HCT116 (cell line): ENCODE measurements at regions not wholly inside any gene's neighbourhood (a gene's known extent, or its start where the extent isn't known, plus 50 kb on each side); places are given as distances from the start of the nearest gene placed in this dataset.

Experiments used
- ATAC-seq: fragments of 200-7000 bp; cut with Tn5 transposase; 2 replicates; pipeline ENCODE4 v1.9.1; 2020; ENCODE audit warnings: mild to moderate bottlenecking, moderate library complexity
- BruUV-seq: library from RNA; stranded (reverse); fragments of 400-500 nt; replicated peaks from 2 replicates; lab custom pipeline; 2021; lab: Mats Ljungman, UMichigan
- CTCF ChIA-PET: fragments of 300-600 bp; sonication (Branson Sonifier 250); formaldehyde crosslinking; loops from one replicate; lab custom pipeline; 2021; ENCODE audit warnings: antibody characterized with exemption; lab: Charles Lee
- POLR2A ChIA-PET: fragments of 300-600, 350-600 bp; sonication (Branson Sonifier 250); formaldehyde crosslinking; loops from one replicate; lab custom pipeline; 2021; ENCODE audit warnings: antibody characterized with exemption; lab: Charles Lee
- RAD21 ChIA-PET, 2 experiments: fragments of 300-600 bp; sonication (Branson Sonifier 250); formaldehyde crosslinking; loops; one replicate each; lab custom pipeline; 2023; ENCODE audit warnings: low total read pairs in 2 of 2; ENCODE audit not compliant: uncharacterized antibody in 2 of 2, unreplicated experiment in 2 of 2, low non-redundant PET in 1 of 2; lab: Charles Lee
- DNase-seq: peaks from one replicate; pipeline ENCODE4 v3.0.0-alpha.2; 2010; ENCODE audit warnings: low read depth, low spot score
- H2AFZ ChIP-seq: fragments of 200-600 bp; shearing (Covaris generic), sonication (generic); 2 replicates; pipeline ENCODE4 v1.6.1; 2017; ENCODE audit warnings: low read depth, mixed run types, mixed read lengths, antibody characterized with exemption, low read length; ENCODE audit not compliant: poor library complexity, severe bottlenecking
- H3K27ac ChIP-seq: 2 replicates; pipeline ENCODE4 v1.5.1; 2012; ENCODE audit warnings: low read depth, low read length
- H3K27me3 ChIP-seq: fragments of 200-600 bp; sonication (generic); 2 replicates; pipeline ENCODE4 v1.6.1; 2016; ENCODE audit warnings: mixed run types, low read length, mixed read lengths; ENCODE audit not compliant: insufficient read depth
- H3K36me3 ChIP-seq, 2 experiments: fragments of 200-500 bp in 1 of 2; fragments of 200-600 bp in 1 of 2; sonication (Bioruptor generic) in 1 of 2; sonication (generic) in 1 of 2; 2 replicates each; pipeline versions ENCODE4 v1.5.1 to v1.6.1; 2014 to 2016; ENCODE audit warnings: low read length in 2 of 2, inconsistent platforms in 1 of 2, mixed read lengths in 1 of 2, mixed run types in 1 of 2; ENCODE audit not compliant: insufficient read depth in 2 of 2, control insufficient read depth in 1 of 2
- H3K4me1 ChIP-seq, 2 experiments: fragments of 200-600 bp in 1 of 2; sonication (generic) in 1 of 2; 2 replicates each; pipeline versions ENCODE4 v1.5.1 to v1.6.1; 2012 to 2017; ENCODE audit warnings: low read length in 2 of 2, inconsistent platforms in 1 of 2, mild to moderate bottlenecking in 1 of 2, mixed read lengths in 1 of 2, mixed run types in 1 of 2, moderate library complexity in 1 of 2; ENCODE audit not compliant: insufficient read depth in 2 of 2, control insufficient read depth in 1 of 2
- H3K4me2 ChIP-seq: fragments of 200-600 bp; sonication (generic); 2 replicates; pipeline ENCODE4 v1.6.1; 2017; ENCODE audit warnings: mixed run types, low read length, mixed read lengths
- H3K4me3 ChIP-seq, 2 experiments: fragments of 200-600 bp in 1 of 2; sonication (generic) in 1 of 2; replicated peaks in 1 of 2; 2 replicates each; pipeline ENCODE4 v1.5.1; 2011 to 2016; ENCODE audit warnings: low read length in 2 of 2, control low read depth in 1 of 2, low read depth in 1 of 2, mild to moderate bottlenecking in 1 of 2, mixed read lengths in 1 of 2, mixed run types in 1 of 2
- H3K79me2 ChIP-seq: fragments of 200-600 bp; sonication (generic); 2 replicates; pipeline ENCODE4 v1.6.1; 2017; ENCODE audit warnings: mild to moderate bottlenecking, mixed run types, low read length, moderate library complexity, mixed read lengths; ENCODE audit not compliant: insufficient read depth
- H3K9ac ChIP-seq: fragments of 200-600 bp; sonication (generic); 2 replicates; pipeline ENCODE4 v1.6.1; 2016; ENCODE audit warnings: low read length, mixed read lengths
- H3K9me2 ChIP-seq: fragments of 200-600 bp; sonication (generic), shearing (Covaris generic); 2 replicates; pipeline ENCODE4 v1.6.1; 2017; ENCODE audit warnings: mixed run types, mild to moderate bottlenecking, moderate library complexity; ENCODE audit not compliant: insufficient read depth
- H3K9me3 ChIP-seq, 2 experiments: fragments of 200-500 bp in 1 of 2; fragments of 200-600 bp in 1 of 2; sonication (Bioruptor generic) in 1 of 2; sonication (generic) in 1 of 2; 2 replicates each; pipeline ENCODE4 v1.6.1; 2014 to 2017; ENCODE audit warnings: low read length in 2 of 2, mixed read lengths in 2 of 2, inconsistent platforms in 1 of 2, low read depth in 1 of 2, mild to moderate bottlenecking in 1 of 2, mixed run types in 1 of 2, moderate library complexity in 1 of 2; ENCODE audit not compliant: control insufficient read depth in 1 of 2, insufficient read depth in 1 of 2
- H4K20me1 ChIP-seq: fragments of 200-600 bp; sonication (generic), shearing (Covaris generic); 2 replicates; pipeline ENCODE4 v1.6.1; 2017; ENCODE audit warnings: mixed run types, mild to moderate bottlenecking, moderate library complexity; ENCODE audit not compliant: insufficient read depth
- CEBPB ChIP-seq: IDR thresholded peaks from 2 replicates; pipeline ENCODE4 v1.6.1; 2012; ENCODE audit warnings: low read depth
- EGR1 ChIP-seq: IDR thresholded peaks from 2 replicates; pipeline ENCODE4 v1.6.1; 2012; ENCODE audit warnings: low read depth
- EZH2 ChIP-seq: fragments of 200-600 bp; sonication (generic); IDR thresholded peaks from 2 replicates; pipeline ENCODE4 v1.6.1; 2017; ENCODE audit warnings: antibody characterized with exemption, mixed run types
- EZH2phosphoT487 ChIP-seq: fragments of 200-600 bp; IDR thresholded peaks from 2 replicates; pipeline ENCODE4 v1.6.1; 2018; ENCODE audit warnings: antibody characterized with exemption, borderline replicate concordance
- FOSL1 ChIP-seq: IDR thresholded peaks from 2 replicates; pipeline ENCODE4 v1.6.1; 2012; ENCODE audit warnings: low read depth
- JUND ChIP-seq: IDR thresholded peaks from 2 replicates; pipeline ENCODE4 v1.6.1; 2012
- MAX ChIP-seq: IDR thresholded peaks from 2 replicates; pipeline ENCODE4 v1.6.1; 2012
- POLR2A ChIP-seq: IDR thresholded peaks from 2 replicates; pipeline ENCODE4 v1.7.0; 2011; ENCODE audit warnings: borderline replicate concordance; ENCODE audit not compliant: insufficient read depth, insufficient read length; ENCODE audit errors: extremely low read depth
- RAD21 ChIP-seq: IDR thresholded peaks from 2 replicates; pipeline ENCODE4 v1.6.1; 2012; ENCODE audit warnings: low read depth, mild to moderate bottlenecking
- SIN3A ChIP-seq: IDR thresholded peaks from 2 replicates; pipeline ENCODE4 v1.6.1; 2012; ENCODE audit warnings: low read depth
- SP1 ChIP-seq: IDR thresholded peaks from 2 replicates; pipeline ENCODE4 v1.6.1; 2012; ENCODE audit warnings: low read depth
- SRF ChIP-seq: IDR thresholded peaks from 2 replicates; pipeline ENCODE4 v1.6.1; 2012; ENCODE audit warnings: low read depth
- TCF7L2 ChIP-seq: IDR thresholded peaks from 2 replicates; pipeline ENCODE4 v1.7.0; 2011; ENCODE audit warnings: borderline replicate concordance, inconsistent platforms; ENCODE audit not compliant: insufficient read depth, insufficient read length; ENCODE audit errors: extremely low read depth
- YY1 ChIP-seq: IDR thresholded peaks from 2 replicates; pipeline ENCODE4 v1.6.1; 2011; ENCODE audit warnings: low read length, low read depth, moderate library complexity, mild to moderate bottlenecking; ENCODE audit not compliant: insufficient replicate concordance; ENCODE audit errors: extremely low read depth
- ZFX ChIP-seq: fragments of 450-650 bp; IDR thresholded peaks from 2 replicates; pipeline ENCODE4 v1.6.1; 2017
- intact Hi-C: fragments of 100-400 bp; cut with micrococcal nuclease; formaldehyde crosslinking; loops from 2 replicates; pipeline ENCODE4 v1.10.0; 2022
- TF ChIP-seq, protein P1 (sequence below): IDR thresholded peaks from 2 replicates; pipeline ENCODE4 v1.6.1; 2012; ENCODE audit warnings: low read depth
- TF ChIP-seq, protein P2 (sequence below): IDR thresholded peaks from 2 replicates; pipeline ENCODE4 v1.6.1; 2012

GRCh38 chr20:24148372-24148771, 159.8 kb upstream of the GGTLC1 start:
- H3K9me3 ChIP-seq = peaks cover 0 to 4% of the 10 kb centered on the region in 2 experiments; a peak in 1 of 4 replicates
- intact Hi-C loops = no loop called here
- H3K4me2 ChIP-seq = no peak overlapping the region
- no peak overlapping the region for H2AFZ ChIP-seq
- H3K79me2 ChIP-seq = no peaks in the 10 kb centered on the region
- ChIA-PET POLR2A (no interaction called here), CTCF (no interaction called here), RAD21 (no interaction called here)
- H4K20me1 ChIP-seq = no peaks in the 10 kb centered on the region
- H3K4me3 ChIP-seq = no peak overlapping the region
- H3K36me3 ChIP-seq = no peaks in the 10 kb centered on the region
- H3K27ac ChIP-seq = no peak overlapping the region
- no peaks in the 10 kb centered on the region for H3K9me2 ChIP-seq
- ATAC-seq (no peak), DNase-seq (no peak)
- H3K4me1 ChIP-seq = no peaks in the 10 kb centered on the region
- H3K27me3 ChIP-seq = no peaks in the 10 kb centered on the region
- no TSS peak for BruUV-seq
- TF ChIP-seq EGR1 (no peak), TCF7L2 (no peak), MAX (no peak), EZH2phosphoT487 (no peak), YY1 (no peak), ZFX (no peak), POLR2A (no peak), SIN3A (no peak), FOSL1 (no peak), RAD21 (no peak), SP1 (no peak)
- TF ChIP-seq, all 23 proteins: peak for 0
- H3K9ac ChIP-seq = no peak overlapping the region

DNA sequence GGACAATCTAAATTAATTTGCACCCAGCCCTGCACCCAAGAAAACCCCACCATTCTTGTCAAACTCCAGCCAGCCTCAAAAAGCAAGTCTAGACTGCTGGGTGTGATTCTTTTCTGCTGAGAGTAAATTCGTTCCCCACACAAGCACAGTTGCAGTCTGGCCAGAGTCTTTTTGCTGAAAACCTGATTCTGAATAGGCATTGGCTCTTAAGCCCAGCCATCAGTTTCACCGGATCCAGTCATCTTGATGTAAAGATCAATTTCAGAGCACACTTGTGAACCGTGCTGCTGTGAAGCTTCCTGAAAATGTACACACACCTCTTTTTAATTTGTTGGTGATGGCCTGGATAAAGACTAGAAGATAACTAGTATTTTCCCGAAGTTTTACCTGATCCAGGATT, 159.4 kb upstream of the GGTLC1 start:
- H3K9me2 ChIP-seq = no peaks in the 10 kb centered on the region
- POLR2A ChIA-PET = no interaction called here
- no peak overlapping the region for H3K9ac ChIP-seq
- H3K4me1 ChIP-seq = no peaks in the 10 kb centered on the region
- DNase-seq = no peak
- H3K9me3 ChIP-seq = peaks cover 0 to 4% of the 10 kb centered on the region in 2 experiments; a peak in 1 of 4 replicates
- H3K79me2 ChIP-seq = no peaks in the 10 kb centered on the region
- H3K4me3 ChIP-seq = no peak overlapping the region
- no peak for ATAC-seq
- intact Hi-C loops = no loop called here
- H3K36me3 ChIP-seq = no peaks in the 10 kb centered on the region
- RAD21 ChIA-PET = no interaction called here
- no peak for TF ChIP-seq JUND
- no peak for TF ChIP-seq SIN3A
- TF ChIP-seq FOSL1 = no peak
- TF ChIP-seq YY1 = no peak
- no peak for TF ChIP-seq CEBPB
- TF ChIP-seq, protein P1, sequence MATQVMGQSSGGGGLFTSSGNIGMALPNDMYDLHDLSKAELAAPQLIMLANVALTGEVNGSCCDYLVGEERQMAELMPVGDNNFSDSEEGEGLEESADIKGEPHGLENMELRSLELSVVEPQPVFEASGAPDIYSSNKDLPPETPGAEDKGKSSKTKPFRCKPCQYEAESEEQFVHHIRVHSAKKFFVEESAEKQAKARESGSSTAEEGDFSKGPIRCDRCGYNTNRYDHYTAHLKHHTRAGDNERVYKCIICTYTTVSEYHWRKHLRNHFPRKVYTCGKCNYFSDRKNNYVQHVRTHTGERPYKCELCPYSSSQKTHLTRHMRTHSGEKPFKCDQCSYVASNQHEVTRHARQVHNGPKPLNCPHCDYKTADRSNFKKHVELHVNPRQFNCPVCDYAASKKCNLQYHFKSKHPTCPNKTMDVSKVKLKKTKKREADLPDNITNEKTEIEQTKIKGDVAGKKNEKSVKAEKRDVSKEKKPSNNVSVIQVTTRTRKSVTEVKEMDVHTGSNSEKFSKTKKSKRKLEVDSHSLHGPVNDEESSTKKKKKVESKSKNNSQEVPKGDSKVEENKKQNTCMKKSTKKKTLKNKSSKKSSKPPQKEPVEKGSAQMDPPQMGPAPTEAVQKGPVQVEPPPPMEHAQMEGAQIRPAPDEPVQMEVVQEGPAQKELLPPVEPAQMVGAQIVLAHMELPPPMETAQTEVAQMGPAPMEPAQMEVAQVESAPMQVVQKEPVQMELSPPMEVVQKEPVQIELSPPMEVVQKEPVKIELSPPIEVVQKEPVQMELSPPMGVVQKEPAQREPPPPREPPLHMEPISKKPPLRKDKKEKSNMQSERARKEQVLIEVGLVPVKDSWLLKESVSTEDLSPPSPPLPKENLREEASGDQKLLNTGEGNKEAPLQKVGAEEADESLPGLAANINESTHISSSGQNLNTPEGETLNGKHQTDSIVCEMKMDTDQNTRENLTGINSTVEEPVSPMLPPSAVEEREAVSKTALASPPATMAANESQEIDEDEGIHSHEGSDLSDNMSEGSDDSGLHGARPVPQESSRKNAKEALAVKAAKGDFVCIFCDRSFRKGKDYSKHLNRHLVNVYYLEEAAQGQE = no peak
- no peak for TF ChIP-seq SRF
- TF ChIP-seq EZH2 = no peak
- no peak for TF ChIP-seq EZH2phosphoT487
- TF ChIP-seq, protein P2, sequence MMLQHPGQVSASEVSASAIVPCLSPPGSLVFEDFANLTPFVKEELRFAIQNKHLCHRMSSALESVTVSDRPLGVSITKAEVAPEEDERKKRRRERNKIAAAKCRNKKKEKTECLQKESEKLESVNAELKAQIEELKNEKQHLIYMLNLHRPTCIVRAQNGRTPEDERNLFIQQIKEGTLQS = no peak
- TF ChIP-seq POLR2A = no peak
- CTCF ChIA-PET = no interaction called here
- no peak overlapping the region for H3K27ac ChIP-seq
- H2AFZ ChIP-seq = no peak overlapping the region
- no TSS peak for BruUV-seq
- H3K27me3 ChIP-seq = no peaks in the 10 kb centered on the region
- H4K20me1 ChIP-seq = no peaks in the 10 kb centered on the region
- H3K4me2 ChIP-seq = no peak overlapping the region
